SK-N-SH treated with all-trans-retinoic acid at 6 μM for 48 hours (cell line): ENCODE measurements at regions not wholly inside any gene's neighbourhood (a gene's known extent, or its start where the extent isn't known, plus 50 kb on each side); places are given as distances from the start of the nearest gene placed in this dataset.

ENCODE experiments used
- CSDC2 ChIP-seq: fragments of 250-450 bp; sonication (Bioruptor Pico); IDR thresholded peaks from 2 replicates; pipeline ENCODE4 v1.5.0; 2020; ENCODE audit warnings: mild to moderate bottlenecking, moderate library complexity
- RARB ChIP-seq: fragments of 250-450 bp; sonication (Bioruptor Pico); IDR thresholded peaks from 2 replicates; pipeline ENCODE4 v1.8.0; 2021; ENCODE audit warnings: mild to moderate bottlenecking, moderate library complexity
- TCF4 ChIP-seq: fragments of 250-450 bp; sonication (Bioruptor Pico); IDR thresholded peaks from 2 replicates; pipeline ENCODE4 v1.8.0; 2021; ENCODE audit warnings: mild to moderate bottlenecking, moderate library complexity, borderline replicate concordance
- ZC3H10 ChIP-seq: fragments of 250-450 bp; sonication (Bioruptor Pico); IDR thresholded peaks from 2 replicates; pipeline ENCODE4 v1.5.1; 2021; ENCODE audit warnings: mild to moderate bottlenecking, moderate library complexity
- ZFP30 ChIP-seq: fragments of 450-650 bp; formaldehyde crosslinking; IDR thresholded peaks from 2 replicates; pipeline ENCODE4 v1.5.0; 2022; ENCODE audit warnings: mild to moderate bottlenecking, moderate library complexity
- ZNF8 ChIP-seq: fragments of 450-650 bp; formaldehyde crosslinking; IDR thresholded peaks from 2 replicates; pipeline ENCODE4 v1.5.0; 2020; ENCODE audit warnings: mild to moderate bottlenecking, moderate library complexity
- TF ChIP-seq, protein P1 (sequence below): fragments of 250-450 bp; sonication (Bioruptor Pico); IDR thresholded peaks from 2 replicates; pipeline ENCODE4 v1.8.0; 2020; ENCODE audit warnings: mild to moderate bottlenecking, moderate library complexity, borderline replicate concordance
- TF ChIP-seq, protein P2 (sequence below): fragments of 250-450 bp; sonication (Bioruptor Pico); IDR thresholded peaks from 2 replicates; pipeline ENCODE4 v1.5.1; 2021; ENCODE audit warnings: mild to moderate bottlenecking, moderate library complexity
- TF ChIP-seq, protein P3 (sequence below): fragments of 250-450 bp; sonication (Bioruptor Pico); IDR thresholded peaks from 2 replicates; pipeline ENCODE4 v1.5.1; 2020; ENCODE audit warnings: low read depth, mild to moderate bottlenecking, moderate library complexity

DNA sequence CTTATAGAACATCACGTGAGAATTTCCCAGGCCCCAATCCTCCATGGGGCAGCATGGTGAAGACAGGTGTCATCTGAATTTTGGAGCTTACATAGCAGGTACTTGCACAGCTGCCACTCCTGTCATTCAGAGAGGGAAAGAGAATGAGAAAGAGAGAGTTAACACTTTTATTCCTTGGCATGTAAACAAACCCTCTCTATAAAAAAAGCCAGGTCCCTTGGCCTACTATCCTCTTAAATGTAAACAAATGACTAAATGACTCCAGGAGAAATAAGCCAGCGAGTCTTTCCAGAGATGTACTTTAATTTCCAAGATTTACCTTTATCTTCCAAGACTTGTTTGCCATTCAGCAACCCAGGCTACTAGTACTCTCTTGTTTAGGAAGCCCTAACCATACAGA is 195.3 kb upstream of the HTR2A start:
- TF ChIP-seq TCF4 (CRISPR knock-in tag) (no peak), RARB (CRISPR knock-in tag) (no peak), CSDC2 (CRISPR knock-in tag) (no peak), ZNF8 (CRISPR knock-in tag) (no peak), ZFP30 (CRISPR knock-in tag) (no peak), ZC3H10 (CRISPR knock-in tag) (no peak)
- TF ChIP-seq, protein P1, sequence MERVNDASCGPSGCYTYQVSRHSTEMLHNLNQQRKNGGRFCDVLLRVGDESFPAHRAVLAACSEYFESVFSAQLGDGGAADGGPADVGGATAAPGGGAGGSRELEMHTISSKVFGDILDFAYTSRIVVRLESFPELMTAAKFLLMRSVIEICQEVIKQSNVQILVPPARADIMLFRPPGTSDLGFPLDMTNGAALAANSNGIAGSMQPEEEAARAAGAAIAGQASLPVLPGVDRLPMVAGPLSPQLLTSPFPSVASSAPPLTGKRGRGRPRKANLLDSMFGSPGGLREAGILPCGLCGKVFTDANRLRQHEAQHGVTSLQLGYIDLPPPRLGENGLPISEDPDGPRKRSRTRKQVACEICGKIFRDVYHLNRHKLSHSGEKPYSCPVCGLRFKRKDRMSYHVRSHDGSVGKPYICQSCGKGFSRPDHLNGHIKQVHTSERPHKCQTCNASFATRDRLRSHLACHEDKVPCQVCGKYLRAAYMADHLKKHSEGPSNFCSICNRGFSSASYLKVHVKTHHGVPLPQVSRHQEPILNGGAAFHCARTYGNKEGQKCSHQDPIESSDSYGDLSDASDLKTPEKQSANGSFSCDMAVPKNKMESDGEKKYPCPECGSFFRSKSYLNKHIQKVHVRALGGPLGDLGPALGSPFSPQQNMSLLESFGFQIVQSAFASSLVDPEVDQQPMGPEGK (CRISPR knock-in tag), result no peak
- TF ChIP-seq, protein P2, sequence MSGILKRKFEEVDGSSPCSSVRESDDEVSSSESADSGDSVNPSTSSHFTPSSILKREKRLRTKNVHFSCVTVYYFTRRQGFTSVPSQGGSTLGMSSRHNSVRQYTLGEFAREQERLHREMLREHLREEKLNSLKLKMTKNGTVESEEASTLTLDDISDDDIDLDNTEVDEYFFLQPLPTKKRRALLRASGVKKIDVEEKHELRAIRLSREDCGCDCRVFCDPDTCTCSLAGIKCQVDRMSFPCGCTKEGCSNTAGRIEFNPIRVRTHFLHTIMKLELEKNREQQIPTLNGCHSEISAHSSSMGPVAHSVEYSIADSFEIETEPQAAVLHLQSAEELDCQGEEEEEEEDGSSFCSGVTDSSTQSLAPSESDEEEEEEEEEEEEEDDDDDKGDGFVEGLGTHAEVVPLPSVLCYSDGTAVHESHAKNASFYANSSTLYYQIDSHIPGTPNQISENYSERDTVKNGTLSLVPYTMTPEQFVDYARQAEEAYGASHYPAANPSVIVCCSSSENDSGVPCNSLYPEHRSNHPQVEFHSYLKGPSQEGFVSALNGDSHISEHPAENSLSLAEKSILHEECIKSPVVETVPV (CRISPR knock-in tag), result no peak
- TF ChIP-seq, protein P3, sequence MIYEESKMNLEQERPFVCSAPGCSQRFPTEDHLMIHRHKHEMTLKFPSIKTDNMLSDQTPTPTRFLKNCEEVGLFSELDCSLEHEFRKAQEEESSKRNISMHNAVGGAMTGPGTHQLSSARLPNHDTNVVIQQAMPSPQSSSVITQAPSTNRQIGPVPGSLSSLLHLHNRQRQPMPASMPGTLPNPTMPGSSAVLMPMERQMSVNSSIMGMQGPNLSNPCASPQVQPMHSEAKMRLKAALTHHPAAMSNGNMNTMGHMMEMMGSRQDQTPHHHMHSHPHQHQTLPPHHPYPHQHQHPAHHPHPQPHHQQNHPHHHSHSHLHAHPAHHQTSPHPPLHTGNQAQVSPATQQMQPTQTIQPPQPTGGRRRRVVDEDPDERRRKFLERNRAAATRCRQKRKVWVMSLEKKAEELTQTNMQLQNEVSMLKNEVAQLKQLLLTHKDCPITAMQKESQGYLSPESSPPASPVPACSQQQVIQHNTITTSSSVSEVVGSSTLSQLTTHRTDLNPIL (CRISPR knock-in tag), result no peak
